Tibial nerve (tissue), 4 donors: ENCODE measurements at regions not wholly inside any gene's neighbourhood (a gene's known extent, or its start where the extent isn't known, plus 50 kb on each side); places are given as distances from the start of the nearest gene placed in this dataset.
A peak's percentile ranks its signal among the peaks of the same experiment; 100 is the strongest.

Experiments used
- DNase-seq, 2 donors: peaks; one replicate each; pipeline ENCODE4 v3.0.0-alpha.2; 2019; ENCODE audit warnings: low spot score in 2 of 2
- H3K27ac ChIP-seq, 4 donors: fragments of 200-600 bp; sonication (generic) in 3 of 4; one replicate each; pipeline ENCODE4 v1.5.1; 2017 to 2019; ENCODE audit warnings: mild to moderate bottlenecking in 1 of 4
- H3K27me3 ChIP-seq, 2 donors: fragments of 200-600 bp; sonication (generic) in 1 of 2; one replicate each; pipeline versions ENCODE4 v1.5.1 to v1.6.0; 2017 to 2019
- H3K36me3 ChIP-seq, 3 donors: fragments of 200-600 bp; sonication (generic); one replicate each; pipeline ENCODE4 v1.5.1; 2018 to 2019
- H3K4me1 ChIP-seq, 4 donors: fragments of 200-600 bp; sonication (generic) in 3 of 4; one replicate each; pipeline ENCODE4 v1.5.1; 2017 to 2019
- H3K4me3 ChIP-seq, 4 donors: fragments of 200-600 bp; sonication (generic) in 3 of 4; one replicate each; pipeline ENCODE4 v1.5.1; 2017 to 2019; ENCODE audit warnings: mild to moderate bottlenecking in 1 of 4, moderate library complexity in 1 of 4
- H3K9me3 ChIP-seq, 4 donors: fragments of 200-600 bp; sonication (generic) in 3 of 4; one replicate each; pipeline ENCODE4 v1.5.1; 2017 to 2019
- CTCF ChIP-seq, 5 experiments: fragments of 200-600 bp in 3 of 5; fragments of 450-650 bp in 2 of 5; sonication (generic) in 3 of 5; IDR thresholded peaks; one replicate each; pipeline ENCODE4 v1.5.1; 2016 to 2019; ENCODE audit warnings: antibody characterized with exemption in 5 of 5, mild to moderate bottlenecking in 3 of 5, moderate library complexity in 2 of 5
- EP300 ChIP-seq, 2 donors: sonication (generic); formaldehyde crosslinking; IDR thresholded peaks; one replicate each; pipeline ENCODE4 v1.6.1; 2017; ENCODE audit warnings: antibody characterized with exemption in 2 of 2, mild to moderate bottlenecking in 1 of 2
- POLR2A ChIP-seq, 2 donors: fragments of 450-650 bp; IDR thresholded peaks; one replicate each; pipeline ENCODE4 v1.6.1; 2017; ENCODE audit warnings: antibody characterized with exemption in 2 of 2, mild to moderate bottlenecking in 2 of 2, moderate library complexity in 2 of 2
- WGBS, 2 donors: methylation state at CpG; one replicate each; pipeline ENCODE4 v1.1.5; 2018; 5-methylcytosine and 5-hydroxymethylcytosine counted together

- H3K9me3 ChIP-seq: peaks cover 0 to 8% (median 0%) of the 10 kb centered on the region in 4 donors
- TF ChIP-seq POLR2A (IDR thresholded peaks at IDR 0.05) (no peak), CTCF (IDR thresholded peaks at IDR 0.05) (no peak)
- no peaks in the 10 kb centered on the region for H3K4me1 ChIP-seq
- no peak overlapping the region for H3K4me3 ChIP-seq
- 95 to 96% methylated on average over 1 of the region's 1 CpG for WGBS, 2 donors
- no peak for DNase-seq
- no peaks in the 10 kb centered on the region for H3K36me3 ChIP-seq
- no peak overlapping the region for H3K27ac ChIP-seq
- H3K27me3 ChIP-seq: no peaks in the 10 kb centered on the region
Measured at GRCh38 chr6:141208101-141208500, 924.6 kb upstream of the GJE1 start.

GRCh38 chr6:141203902-141204575 lies 928.7 kb upstream of the GJE1 start:
- peaks cover 0 to 2% (median 0%) of the 10 kb centered on the region in 4 donors for H3K4me1 ChIP-seq
- peaks cover 0 to 8% (median 0%) of the 10 kb centered on the region in 4 donors for H3K9me3 ChIP-seq
- H3K27ac ChIP-seq: no peak overlapping the region
- no peak overlapping the region for H3K4me3 ChIP-seq
- WGBS, 2 donors: 88 to 95% methylated on average over 4 of the region's 4 CpGs
- TF ChIP-seq POLR2A (IDR thresholded peaks at IDR 0.05) (no peak), EP300 (IDR thresholded peaks at IDR 0.05) (no peak), CTCF (IDR thresholded peaks at IDR 0.05) (no peak)
- H3K27me3 ChIP-seq: no peaks in the 10 kb centered on the region
- no peak for DNase-seq
- H3K36me3 ChIP-seq: no peaks in the 10 kb centered on the region

- H3K36me3 ChIP-seq: no peaks in the 10 kb centered on the region
- H3K4me3 ChIP-seq: no peak overlapping the region
- no peak overlapping the region for H3K27ac ChIP-seq
- no peak for TF ChIP-seq POLR2A (IDR thresholded peaks at IDR 0.05)
- TF ChIP-seq EP300 (IDR thresholded peaks at IDR 0.05): no peak
- TF ChIP-seq CTCF (IDR thresholded peaks at IDR 0.05): no peak
- H3K9me3 ChIP-seq: peaks cover 0 to 8% (median 0%) of the 10 kb centered on the region in 4 donors
- peaks cover 0 to 4% (median 1%) of the 10 kb centered on the region in 4 donors for H3K4me1 ChIP-seq
- DNase-seq: no peak
- no peaks in the 10 kb centered on the region for H3K27me3 ChIP-seq
- 89 to 92% methylated on average over 4 of the region's 4 CpGs for WGBS, 2 donors
Measured at GRCh38 chr6:141202626-141203025, 930.1 kb upstream of the GJE1 start.

- H3K36me3 ChIP-seq: no peaks in the 10 kb centered on the region
- H3K27ac ChIP-seq: peak overlapping the region in 2 of 4 donors; percentile 60 to 70
- no peak for TF ChIP-seq EP300 (IDR thresholded peaks at IDR 0.05)
- TF ChIP-seq CTCF (IDR thresholded peaks at IDR 0.05): no peak
- no peak for TF ChIP-seq POLR2A (IDR thresholded peaks at IDR 0.05)
- peaks cover 0 to 9% (median 0%) of the 10 kb centered on the region in 4 donors for H3K9me3 ChIP-seq
- H3K4me1 ChIP-seq: peaks cover 0 to 4% (median 1%) of the 10 kb centered on the region in 4 donors
- no peak for DNase-seq
- H3K4me3 ChIP-seq: no peak overlapping the region
- no peaks in the 10 kb centered on the region for H3K27me3 ChIP-seq
- 43 to 47% methylated on average over 1 of the region's 1 CpG for WGBS, 2 donors
Measured at GRCh38 chr6:141199074-141199473, 933.7 kb upstream of the GJE1 start.

- peaks cover 0 to 29% (median under 1%) of the 10 kb centered on the region in 4 donors for H3K9me3 ChIP-seq
- 81 to 88% methylated on average over 6 of the region's 6 CpGs for WGBS, 2 donors
- no peak for DNase-seq
- H3K27me3 ChIP-seq: no peaks in the 10 kb centered on the region
- no peak overlapping the region for H3K4me3 ChIP-seq
- no peaks in the 10 kb centered on the region for H3K36me3 ChIP-seq
- H3K27ac ChIP-seq: no peak overlapping the region
- H3K4me1 ChIP-seq: peaks cover 0 to 4% (median 1%) of the 10 kb centered on the region in 4 donors
- TF ChIP-seq EP300 (IDR thresholded peaks at IDR 0.05) (no peak), POLR2A (IDR thresholded peaks at IDR 0.05) (no peak), CTCF (IDR thresholded peaks at IDR 0.05) (no peak)
Measured at GRCh38 chr6:141195251-141195832, 937.4 kb upstream of the GJE1 start.
